NCI-H748 treated with DMSO at 0.1 percent for 48 hours (cell line): ENCODE measurements at regions not wholly inside any gene's neighbourhood (a gene's known extent, or its start where the extent isn't known, plus 50 kb on each side); places are given as distances from the start of the nearest gene placed in this dataset.

Experiments
- DNase-seq: peaks from one replicate; lab custom pipeline; 2025; lab: John Stamatoyannopoulos, UW

DNA sequence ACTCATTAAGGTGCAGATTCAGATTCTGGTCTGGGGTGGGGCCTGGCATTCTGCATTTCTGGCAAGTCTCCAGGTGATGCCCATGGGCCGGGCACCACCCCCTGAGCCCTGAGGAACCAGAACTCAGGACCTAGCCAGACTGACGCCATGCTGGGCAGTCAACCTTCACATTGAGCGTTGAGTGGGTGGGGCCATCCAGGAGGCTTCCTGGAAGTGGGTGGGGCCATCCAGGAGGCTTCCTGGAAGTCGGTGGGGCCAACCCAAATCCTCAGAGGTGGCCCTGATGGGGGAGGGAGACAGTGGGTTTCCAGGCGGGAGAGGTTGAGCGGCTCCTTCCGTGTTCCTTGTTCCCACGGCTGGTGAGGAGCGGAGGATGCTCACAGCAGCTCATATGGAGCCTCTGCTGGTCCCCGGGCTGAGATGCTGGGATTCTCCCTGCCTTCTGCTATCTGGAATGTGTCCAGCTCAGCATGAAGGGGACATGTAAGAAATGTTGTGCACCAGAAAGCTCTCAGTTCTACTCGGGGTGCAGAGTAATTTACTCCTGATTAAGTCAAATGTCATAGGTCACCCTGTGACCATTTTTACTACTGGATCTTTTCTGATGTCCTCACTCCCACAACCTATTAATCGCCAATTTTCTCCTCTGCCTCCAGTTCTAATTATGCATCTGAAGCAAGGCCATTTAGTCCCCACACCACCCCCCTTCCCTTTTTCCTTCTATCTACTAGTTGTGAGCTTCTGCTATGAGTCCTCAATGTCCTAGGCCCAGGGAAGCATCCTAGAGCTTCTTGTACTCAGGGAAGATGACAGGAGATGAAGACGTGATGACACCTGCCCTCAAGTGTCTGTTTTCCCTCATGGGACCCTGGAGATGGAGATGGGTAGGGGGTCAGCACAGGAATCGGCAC, 435.4 kb downstream of the PTPRU start:
- DNase-seq: no peak

DNA sequence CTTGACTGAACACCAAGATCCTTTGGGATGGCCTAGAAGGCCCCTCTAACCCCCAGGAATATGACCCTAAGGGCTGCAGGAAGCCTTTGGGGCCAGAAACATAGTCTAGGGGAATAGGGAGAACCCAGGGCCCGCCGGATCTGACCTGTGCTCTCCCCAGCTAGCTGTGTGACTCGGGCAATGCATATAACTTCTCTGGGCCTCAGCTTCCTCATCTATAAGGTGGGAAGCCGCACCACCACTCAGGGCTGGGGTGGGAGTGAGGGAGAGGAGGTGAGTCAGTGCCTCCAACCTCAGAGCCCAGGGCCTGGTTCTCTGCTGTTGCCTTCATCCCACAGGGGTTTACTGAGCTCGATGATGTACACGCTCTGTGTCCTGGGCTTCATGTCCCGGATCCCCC, 434.4 kb downstream of the PTPRU start:
- DNase-seq: no peak

DNA sequence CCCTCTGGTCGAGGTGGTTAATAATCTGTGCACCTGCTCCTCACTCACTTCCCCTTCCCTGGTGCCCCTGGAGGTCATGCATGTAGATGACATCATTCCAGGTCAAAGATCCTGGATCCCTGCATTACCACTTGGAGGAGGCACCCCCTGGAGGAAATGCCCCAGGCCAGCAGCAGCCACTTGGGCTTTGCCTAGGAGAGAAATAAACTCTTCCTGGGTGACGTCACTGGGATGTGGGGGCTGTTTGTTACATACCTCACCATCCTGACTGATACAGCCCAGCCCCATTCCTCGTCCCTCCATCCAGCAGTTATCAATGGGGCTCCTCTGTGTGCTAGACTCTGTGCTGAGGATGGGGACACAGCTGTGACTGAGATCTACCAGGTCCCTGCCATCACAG, 433.6 kb downstream of the PTPRU start:
- no peak for DNase-seq

DNA sequence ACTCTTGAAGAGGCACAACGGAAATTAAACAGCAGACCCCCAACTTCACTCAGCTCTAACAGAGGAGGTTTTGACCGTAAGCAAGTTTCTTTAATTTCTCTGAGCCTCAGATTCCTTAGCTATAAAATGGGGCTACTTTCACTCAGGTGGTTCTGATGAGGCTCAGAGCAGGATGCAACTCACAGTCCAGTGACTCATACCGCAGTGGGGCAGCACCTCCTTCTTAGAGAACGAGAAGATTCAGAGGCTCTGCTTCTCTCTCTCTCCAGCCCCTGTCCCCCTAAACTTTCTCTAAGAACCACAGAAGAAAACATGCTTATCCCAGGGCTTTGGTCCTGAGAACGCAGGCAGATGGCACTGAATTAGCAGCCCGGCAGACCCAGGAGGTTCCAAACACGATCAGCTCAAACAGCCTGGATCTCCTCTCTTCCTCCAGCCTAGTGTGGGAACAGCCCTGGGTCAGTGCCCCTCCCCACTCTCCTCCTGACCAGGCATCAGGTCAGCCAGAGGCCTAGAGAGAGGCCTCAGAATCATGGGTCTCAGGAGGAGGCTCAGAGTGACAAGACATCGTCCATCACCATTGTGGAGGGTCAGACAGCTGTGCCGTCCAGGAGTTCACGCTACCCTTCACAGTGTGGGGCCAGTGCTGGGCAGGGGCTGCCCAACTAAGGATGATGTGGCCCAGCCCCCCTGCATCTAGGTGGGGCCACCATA, 433.0 kb downstream of the PTPRU start:
- no peak for DNase-seq

DNA sequence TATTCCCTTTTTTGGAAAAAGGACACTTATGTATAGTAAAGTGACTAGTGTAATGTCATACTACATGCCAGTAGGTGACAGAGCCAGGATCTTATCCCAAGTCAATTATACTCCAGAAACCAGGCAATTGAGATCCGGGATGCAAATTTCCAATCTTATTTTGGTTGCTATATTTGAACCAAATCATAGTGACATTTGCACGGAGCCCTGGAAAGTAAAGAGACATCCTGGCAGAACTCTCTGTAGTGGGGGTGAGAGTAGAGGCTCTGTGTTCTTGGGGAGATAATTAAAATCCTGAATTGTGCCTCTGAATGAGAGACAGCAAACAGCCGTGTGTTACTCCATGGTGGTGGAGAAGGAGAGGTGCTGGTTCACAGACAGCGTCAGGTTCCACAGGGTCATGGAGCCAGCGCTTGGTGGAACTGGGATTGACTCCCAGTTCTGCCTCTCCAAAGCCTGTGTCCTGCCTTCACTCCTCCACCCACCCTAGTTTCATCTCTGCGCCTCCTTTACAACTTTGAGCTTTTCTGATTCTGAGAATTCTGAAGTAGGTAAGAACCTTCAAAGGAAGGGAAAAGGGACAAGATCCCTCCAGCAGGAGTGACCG, 432.3 kb downstream of the PTPRU start:
- DNase-seq: no peak

DNA sequence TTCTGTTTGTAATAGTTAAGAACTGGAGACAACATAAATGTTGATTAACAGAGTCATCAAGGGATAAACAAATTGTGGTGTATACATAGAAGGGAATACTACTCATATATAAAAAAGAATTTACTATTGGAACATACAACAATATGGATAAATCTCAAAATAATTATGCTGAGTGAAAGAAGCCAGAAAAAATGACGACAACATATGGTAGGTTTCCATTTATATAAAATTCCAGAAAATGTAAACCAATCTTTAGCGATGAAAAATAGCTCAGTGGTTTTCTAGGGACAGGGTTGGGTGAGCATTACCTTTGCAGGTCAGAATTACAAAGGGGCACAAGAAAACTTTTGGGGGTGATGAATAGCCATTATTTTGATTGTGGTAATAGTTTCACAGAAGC, 431.6 kb downstream of the PTPRU start:
- DNase-seq: no peak

DNA sequence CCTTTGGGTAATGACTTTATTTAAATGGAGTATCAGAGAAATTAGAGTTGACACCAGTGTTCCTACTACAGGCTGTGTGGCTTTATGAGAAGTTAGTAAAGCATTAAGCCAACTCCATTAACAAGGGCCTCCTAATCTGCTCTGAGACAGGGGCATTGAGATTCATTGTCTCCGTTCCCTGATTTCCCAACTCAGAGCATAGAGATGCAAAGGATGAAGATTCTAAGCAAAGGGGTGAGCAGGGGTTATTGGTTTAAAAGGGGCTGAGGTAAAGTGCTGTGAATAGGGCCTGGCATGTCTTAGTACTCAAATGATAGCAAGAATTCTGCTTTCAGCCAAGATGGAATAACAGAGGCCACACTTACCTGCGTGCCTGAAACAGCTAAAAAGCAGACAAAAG, 428.4 kb downstream of the PTPRU start:
- no peak for DNase-seq

DNA sequence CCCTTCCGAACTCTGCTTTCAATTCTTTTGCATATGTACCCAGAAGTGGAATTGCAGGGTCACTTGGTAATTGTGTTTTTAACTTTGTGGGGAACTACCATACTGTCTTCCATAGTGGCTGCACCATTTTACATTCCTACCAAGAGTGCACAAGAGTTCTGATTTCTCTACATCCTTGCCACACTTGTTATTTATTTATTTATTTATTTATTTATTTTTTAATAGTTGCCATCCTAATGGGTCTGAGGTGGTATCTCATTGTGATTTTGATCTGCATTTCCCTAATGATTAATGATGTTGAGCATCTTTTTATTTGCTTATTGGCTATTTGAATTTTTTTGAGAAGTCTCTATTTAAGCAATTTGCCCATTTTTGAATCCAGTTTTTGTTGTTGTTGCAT, 422.4 kb downstream of the PTPRU start:
- no peak for DNase-seq

DNA sequence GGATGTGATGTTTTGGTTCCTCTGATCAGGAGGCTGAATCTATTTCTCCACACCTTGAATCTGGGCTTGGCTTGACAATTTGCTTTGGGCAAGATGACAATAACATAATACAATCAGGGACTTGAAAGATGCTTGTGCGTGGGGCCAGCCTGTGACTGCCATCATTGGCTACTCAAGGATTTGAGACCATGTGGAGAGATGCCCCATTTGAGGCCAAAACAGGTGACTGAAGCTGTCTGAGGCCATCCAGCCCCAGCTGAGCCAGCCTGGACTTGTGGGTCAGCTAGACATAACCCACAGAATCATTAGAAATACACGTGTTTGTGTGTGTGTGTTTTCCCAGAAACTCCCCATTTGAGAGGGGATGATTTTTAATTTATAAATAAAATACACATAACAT, 421.5 kb downstream of the PTPRU start:
- no peak for DNase-seq

DNA sequence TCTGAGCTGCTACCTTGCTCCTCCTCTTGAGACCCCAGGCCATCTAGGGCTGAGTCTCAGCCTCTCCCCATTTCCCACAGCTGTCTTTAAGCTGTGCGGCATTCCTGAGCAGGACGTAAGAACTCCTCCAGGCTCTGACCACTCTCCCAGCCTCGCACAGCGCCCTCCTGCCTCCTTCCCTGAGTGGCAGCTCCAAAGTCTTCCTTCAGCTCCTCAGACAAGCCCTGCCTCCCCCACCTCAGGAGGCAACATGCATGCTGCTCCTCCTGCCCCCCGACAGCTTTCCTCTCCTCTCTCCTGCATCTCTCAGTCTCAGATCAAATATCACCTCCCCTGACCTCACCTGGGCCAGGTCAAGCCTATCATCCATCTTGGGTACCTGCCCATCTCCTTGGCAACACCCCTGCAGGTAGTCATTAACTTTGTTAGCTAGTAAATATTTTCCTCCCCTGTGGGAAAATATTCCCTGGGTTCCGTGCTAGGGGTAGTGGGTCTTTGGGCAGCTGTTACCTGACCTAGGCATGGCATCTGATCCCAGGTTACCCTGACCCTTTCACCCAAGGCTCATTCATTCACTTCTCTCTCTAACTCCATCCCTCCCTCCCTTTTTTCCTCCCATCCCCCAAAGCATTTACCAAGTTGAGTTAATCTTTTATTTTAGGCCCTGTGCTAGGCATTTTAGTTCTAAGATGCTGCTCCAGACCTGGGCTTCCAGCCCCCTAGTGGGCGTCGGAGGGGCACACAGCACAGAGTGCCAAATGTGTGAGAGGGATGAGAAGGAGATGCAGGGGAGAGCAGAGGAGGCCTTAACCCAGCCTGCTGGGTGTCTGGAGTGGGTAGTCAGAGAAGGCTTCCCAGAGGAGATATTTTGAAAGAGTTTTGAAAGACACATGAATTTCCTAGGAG, 419.9 kb downstream of the PTPRU start:
- DNase-seq: no peak

DNA sequence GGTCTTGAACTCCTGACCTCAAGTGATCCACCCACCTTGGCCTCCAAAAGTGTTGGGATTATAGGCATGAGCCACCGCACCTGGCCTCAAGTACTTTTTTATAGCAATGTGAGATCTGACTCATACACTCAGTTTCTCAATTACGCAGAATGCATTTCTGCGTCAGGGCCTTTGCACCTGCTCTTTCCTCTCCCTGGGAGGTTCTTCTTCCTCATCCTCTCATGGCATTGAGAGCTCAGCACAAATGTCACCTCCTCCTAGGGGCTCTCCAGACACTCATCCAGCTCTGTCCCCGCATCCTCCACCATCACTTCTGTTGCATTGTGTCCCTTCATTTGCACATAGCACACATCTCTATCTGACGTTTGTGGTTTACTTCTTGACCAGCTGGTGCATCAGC, 418.8 kb downstream of the PTPRU start:
- DNase-seq: no peak

DNA sequence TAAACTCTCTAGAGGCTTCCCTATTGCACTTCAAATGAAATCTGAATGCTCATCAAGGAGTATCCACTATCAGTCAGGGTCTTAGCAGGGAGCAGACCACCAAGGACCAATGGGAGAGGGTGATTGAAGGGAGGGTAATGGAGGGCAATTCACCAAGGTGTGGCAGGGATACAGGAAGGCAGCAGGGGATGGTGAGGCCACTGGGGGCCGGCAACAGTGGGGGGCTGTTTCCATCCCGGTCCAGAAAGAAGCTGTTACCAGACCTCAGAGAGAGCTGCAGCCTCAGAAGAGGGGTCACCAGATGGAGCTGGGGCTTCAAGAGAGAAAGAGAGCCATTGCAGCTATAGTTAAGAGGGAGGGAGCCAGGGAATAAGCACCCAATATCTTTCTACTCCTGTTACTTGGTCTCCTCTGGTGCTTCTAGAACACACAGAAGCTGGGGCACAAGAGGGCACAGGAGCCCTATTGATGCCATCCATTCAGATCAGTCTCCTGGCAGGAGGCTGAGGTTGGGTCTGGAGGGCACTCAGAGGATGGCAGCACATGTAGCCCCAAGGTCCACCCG, 417.6 kb downstream of the PTPRU start:
- no peak for DNase-seq

DNA sequence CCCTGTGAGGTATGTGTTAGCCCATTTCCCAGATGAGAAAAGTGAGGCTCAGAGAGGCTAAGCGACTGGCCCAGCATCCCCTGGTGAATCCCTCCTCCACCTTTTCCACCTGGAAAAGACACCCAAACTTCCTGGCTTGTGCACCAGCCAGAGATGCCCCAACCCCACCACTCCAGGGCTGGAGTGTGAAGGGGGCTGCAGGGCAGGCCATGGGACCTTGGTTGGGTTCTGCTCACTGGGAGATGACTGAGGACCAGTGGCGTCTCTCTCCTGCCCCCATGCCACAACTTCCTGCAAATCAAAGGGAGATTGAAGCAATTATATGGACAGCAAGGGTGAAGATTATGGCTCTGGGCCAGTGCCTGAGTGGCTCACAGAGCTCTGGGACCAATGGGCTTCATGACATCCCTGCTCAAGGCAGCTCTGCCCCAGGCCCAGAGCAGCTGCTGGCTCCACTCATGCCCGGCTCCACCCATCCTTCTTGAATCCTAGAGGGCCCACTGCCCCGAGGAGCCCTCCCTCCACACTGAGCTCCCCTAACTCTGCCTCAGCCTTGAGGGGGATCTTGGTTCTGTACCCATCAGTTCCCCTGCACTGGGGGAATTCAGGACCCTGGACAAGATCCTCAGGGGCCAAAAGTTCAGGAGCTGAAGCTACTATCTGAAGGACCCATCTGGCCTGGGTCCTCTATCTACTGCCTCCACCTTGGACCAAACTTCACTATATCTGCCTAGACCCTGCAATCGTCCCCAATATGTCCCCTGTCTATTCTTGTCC, 416.9 kb downstream of the PTPRU start:
- DNase-seq: no peak

DNA sequence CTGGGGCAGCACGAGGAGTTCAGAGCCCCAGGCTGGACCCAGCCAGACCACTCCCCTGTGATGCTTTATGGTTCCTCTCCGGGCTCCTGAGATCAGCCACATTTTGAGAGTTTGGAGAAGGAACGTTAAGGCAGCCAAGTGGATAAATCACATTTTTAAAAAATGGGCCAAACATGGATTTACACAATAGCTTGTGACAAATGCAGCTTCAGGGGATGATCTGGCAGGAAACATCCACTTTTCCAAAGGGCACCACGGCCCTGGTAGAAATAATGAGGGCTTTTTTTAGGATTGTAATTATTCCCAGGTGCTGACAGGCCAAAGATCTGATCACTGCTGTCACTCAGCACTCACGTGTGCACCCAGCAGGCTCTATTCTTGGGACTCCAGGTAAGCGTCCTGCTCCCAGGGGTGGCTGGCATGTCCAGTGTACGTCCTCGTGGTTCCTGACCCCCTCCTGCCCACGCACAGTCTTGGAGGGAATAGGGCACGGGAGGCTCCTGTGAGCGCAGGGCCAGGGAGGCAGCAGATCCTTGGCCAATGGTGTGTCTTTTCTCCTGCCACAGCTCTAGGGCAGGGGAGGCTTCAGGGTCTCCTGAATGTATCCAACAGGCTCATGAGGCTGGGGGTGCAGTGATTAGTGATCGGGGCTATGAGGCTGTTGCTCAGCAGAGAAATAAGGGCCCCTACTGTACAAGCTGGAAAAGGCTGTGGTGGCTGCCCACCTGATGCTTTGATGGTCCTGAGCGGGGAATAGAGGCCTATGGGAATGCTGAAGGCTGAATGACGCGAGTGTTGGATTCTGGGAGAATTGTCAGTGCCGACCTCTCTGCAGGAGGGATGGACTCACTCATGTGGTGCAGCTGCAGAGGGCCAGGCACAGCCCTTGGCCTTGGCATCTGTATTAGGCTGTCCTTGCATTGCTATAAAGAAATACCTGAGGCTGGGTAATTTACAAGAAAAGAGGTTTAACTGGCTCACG, 415.7 kb downstream of the PTPRU start:
- no peak for DNase-seq

DNA sequence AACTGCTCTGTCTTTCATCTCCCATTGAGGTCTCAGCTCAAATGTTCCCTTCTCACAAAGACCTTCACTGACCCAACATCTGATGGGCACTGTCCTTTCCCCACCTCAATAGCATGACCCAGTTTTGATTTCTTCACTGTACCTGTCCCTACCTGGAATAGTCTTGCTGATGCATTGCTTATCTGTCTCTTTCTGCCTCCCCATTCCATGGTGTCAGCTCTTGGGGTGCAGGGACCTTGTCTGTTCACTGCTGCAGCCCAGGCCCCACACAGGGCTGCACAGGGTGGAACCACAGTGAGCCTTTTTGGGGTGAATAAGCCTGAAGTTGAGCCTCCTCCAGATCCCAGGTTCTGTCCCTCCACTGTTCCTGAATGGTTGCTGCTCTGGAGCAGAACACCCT, 414.9 kb downstream of the PTPRU start:
- no peak for DNase-seq

DNA sequence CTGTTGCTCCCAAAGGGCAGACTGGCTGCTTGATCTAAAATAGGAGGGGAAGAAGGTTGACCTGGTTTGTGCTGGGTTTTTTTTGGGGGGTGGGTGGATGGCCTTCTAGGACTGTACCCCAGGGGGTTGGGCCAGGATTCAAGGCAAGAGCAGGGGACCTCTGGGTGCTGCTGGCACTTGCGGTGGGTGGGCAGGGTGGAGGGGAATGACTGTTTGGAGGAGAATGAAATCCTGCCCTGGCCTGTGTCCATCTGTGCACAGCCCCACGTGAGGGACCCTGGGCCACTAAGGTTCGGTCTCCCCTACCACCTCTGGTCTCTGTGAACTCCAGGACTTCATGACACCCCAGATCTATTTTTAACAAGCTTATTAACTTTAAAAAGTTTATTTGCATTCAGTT, 414.2 kb downstream of the PTPRU start:
- DNase-seq: no peak

DNA sequence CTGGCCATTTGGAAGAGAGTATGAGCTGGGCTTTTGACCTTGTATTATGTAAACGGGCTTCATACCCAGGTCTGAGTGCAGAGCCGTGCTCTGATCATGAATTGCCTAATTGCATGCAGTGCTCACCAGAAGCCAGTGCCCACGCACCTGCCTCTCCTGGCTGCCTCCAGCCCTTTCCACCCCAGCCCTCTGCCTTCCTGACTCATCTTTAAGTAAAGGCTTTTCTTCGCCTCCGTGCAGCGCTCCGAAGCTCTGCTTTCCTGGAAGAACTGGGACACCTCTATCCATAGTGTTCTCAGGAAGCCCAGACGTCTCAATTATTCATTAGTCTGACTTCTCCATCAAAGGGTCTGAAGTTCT, 413.7 kb downstream of the PTPRU start:
- DNase-seq: no peak

DNA sequence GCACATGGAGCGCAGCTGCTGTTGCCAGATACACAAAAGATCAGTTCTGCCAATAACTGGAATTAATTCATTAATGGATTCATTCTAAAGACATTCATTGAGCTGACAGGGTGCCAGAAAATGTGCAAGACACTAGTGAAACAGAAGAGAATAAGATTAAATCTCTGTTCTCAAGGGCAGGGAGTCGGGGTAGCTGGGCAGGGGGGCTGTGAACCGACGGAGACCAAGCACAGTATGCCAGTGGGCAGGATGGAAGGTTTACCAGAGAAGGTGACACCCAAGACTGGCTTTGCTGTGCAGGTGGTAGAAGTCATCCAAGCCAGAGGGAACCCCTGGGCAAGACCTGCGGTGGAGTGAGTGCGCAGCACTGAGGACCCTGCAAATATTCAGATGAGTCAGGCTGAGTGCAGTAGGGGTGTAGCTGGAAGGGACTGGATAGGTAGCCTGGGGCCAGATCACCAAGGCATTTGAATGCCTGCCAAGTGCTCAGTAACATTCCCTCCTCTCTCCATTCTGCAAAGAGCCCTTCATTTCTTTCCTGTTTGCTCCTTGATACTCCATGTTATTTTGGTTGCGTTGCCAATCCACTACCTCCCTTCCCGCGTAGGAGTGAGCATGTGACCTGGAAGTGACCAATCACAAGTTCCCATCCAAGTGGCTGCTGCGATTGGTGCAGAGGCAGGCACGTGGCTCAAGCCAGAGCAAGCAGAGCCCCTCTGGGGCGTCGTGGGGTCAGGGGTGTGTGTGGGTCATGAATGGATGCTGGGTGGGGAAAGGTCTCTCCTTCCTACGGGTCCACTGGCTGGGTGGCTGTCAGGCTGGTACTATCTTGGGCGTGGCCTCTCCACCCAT, 413.1 kb downstream of the PTPRU start:
- DNase-seq: no peak

DNA sequence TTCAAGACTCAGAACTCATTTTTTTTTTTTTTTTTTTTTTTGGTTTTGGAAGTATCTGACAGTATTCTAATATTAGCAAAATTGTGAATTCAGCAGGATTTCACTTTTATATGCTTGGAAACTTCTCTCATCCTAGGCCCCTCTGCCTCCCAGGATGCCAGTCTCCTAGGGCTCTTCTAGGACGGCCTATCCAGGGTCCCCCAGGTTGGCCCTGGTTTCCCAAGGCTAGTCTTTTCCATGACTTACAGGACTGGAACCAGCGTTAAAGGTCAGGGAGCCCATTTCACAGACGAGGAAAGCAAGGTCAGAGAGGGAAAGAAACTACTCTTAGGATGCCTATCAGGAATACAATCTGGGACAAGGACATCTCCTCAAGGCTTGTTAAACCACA, 412.5 kb downstream of the PTPRU start:
- DNase-seq: no peak
